Gastrocnemius medialis (tissue), 4 donors: ENCODE measurements at regions not wholly inside any gene's neighbourhood (a gene's known extent, or its start where the extent isn't known, plus 50 kb on each side); places are given as distances from the start of the nearest gene placed in this dataset.

Experiments used
- ATAC-seq, 2 donors: fragments of 150-250 bp; one replicate each; pipeline ENCODE4 v1.9.1; 2016
- DNase-seq, 2 donors: peaks; one replicate each; pipeline ENCODE4 v3.0.0-alpha.2; 2019
- H3K27ac ChIP-seq, 4 donors: fragments of 200-600 bp; sonication (generic); 1 replicate in 1 of 4; 2 replicates in 3 of 4; pipeline ENCODE4 v1.5.1; 2016 to 2018; ENCODE audit warnings: mild to moderate bottlenecking in 2 of 4, moderate library complexity in 1 of 4
- H3K27me3 ChIP-seq, 3 donors: fragments of 200-600 bp; sonication (generic) in 2 of 3; 1 replicate in 1 of 3; 2 replicates in 2 of 3; pipeline versions ENCODE4 v1.5.1 to v1.6.0; 2016 to 2019; ENCODE audit warnings: mild to moderate bottlenecking in 1 of 3, moderate library complexity in 1 of 3
- H3K36me3 ChIP-seq, 2 donors: fragments of 200-600 bp; sonication (generic) in 1 of 2; one replicate each; pipeline ENCODE4 v1.5.1; 2017 to 2018
- H3K4me1 ChIP-seq, 2 donors: fragments of 200-600 bp; sonication (generic) in 1 of 2; one replicate each; pipeline ENCODE4 v1.5.1; 2016 to 2017; ENCODE audit warnings: mild to moderate bottlenecking in 2 of 2
- H3K4me3 ChIP-seq, 4 donors: fragments of 200-600 bp; sonication (generic) in 3 of 4; 1 replicate in 1 of 4; 2 replicates in 3 of 4; pipeline ENCODE4 v1.5.1; 2016 to 2019; ENCODE audit warnings: mild to moderate bottlenecking in 2 of 4
- H3K9me3 ChIP-seq, 3 donors: fragments of 200-600 bp; sonication (generic) in 2 of 3; 1 replicate in 1 of 3; 2 replicates in 2 of 3; pipeline ENCODE4 v1.5.1; 2016 to 2019
- POLR2A ChIP-seq, 2 donors: fragments of 450-650 bp; IDR thresholded peaks; one replicate each; pipeline ENCODE4 v1.6.1; 2017; ENCODE audit warnings: antibody characterized with exemption in 2 of 2, mild to moderate bottlenecking in 2 of 2, moderate library complexity in 2 of 2
- in situ Hi-C, 4 donors: fragments of 200-750 bp; cut with MboI; loops; one replicate each; pipeline versions ENCODE4 v1.15.0 to v1.8.0; 2017; ENCODE audit warnings: low sequenced_read_pairs in 4 of 4
- intact Hi-C: fragments of 100-400 bp; cut with DNase I; formaldehyde crosslinking; loops from one replicate; pipeline ENCODE4 v1.15.1; 2023; ENCODE audit warnings: low total_unique reads
- TF ChIP-seq, protein P1 (sequence below), 5 experiments: fragments of 450-650 bp in 3 of 5; fragments of 200-600 bp in 2 of 5; sonication (generic) in 2 of 5; IDR thresholded peaks in 4 of 5; conservative IDR thresholded peaks in 1 of 5; 1 replicate in 4 of 5; 2 replicates in 1 of 5; pipeline ENCODE4 v1.5.1; 2016 to 2019; ENCODE audit warnings: antibody characterized with exemption in 5 of 5, mild to moderate bottlenecking in 3 of 5, moderate library complexity in 3 of 5

GRCh38 chrX:85591536-85591935 is 212.1 kb upstream of the POF1B start:
- intact Hi-C loops: no loop called here

GRCh38 chrX:85590638-85591037 is 211.2 kb upstream of the POF1B start:
- intact Hi-C loops (no loop called here), in situ Hi-C loops (no loop called here)
- H3K27ac ChIP-seq: no peak overlapping the region
- H3K27me3 ChIP-seq: no peaks in the 10 kb centered on the region
- no peak for TF ChIP-seq POLR2A (IDR thresholded peaks at IDR 0.05)
- TF ChIP-seq, protein P1, sequence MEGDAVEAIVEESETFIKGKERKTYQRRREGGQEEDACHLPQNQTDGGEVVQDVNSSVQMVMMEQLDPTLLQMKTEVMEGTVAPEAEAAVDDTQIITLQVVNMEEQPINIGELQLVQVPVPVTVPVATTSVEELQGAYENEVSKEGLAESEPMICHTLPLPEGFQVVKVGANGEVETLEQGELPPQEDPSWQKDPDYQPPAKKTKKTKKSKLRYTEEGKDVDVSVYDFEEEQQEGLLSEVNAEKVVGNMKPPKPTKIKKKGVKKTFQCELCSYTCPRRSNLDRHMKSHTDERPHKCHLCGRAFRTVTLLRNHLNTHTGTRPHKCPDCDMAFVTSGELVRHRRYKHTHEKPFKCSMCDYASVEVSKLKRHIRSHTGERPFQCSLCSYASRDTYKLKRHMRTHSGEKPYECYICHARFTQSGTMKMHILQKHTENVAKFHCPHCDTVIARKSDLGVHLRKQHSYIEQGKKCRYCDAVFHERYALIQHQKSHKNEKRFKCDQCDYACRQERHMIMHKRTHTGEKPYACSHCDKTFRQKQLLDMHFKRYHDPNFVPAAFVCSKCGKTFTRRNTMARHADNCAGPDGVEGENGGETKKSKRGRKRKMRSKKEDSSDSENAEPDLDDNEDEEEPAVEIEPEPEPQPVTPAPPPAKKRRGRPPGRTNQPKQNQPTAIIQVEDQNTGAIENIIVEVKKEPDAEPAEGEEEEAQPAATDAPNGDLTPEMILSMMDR (IDR thresholded peaks at IDR 0.05 in 4 of 5, conservative IDR thresholded peaks at IDR 0.05 in 1 of 5): no peak
- DNase-seq (no peak), ATAC-seq (no peak)
- H3K4me3 ChIP-seq: no peak overlapping the region
- no peaks in the 10 kb centered on the region for H3K36me3 ChIP-seq
- H3K9me3 ChIP-seq: no peaks in the 10 kb centered on the region
- H3K4me1 ChIP-seq: no peaks in the 10 kb centered on the region

More at GRCh38 chrX:85591536-85591935, 212.1 kb upstream of the POF1B start:
- Histone ChIP-seq H3K9me3 (no peaks in the 10 kb centered on the region), H3K4me3 (no peak overlapping the region), H3K36me3 (no peaks in the 10 kb centered on the region), H3K27me3 (no peaks in the 10 kb centered on the region), H3K27ac (no peak overlapping the region), H3K4me1 (no peaks in the 10 kb centered on the region)
- no peak for TF ChIP-seq POLR2A (IDR thresholded peaks at IDR 0.05)
- TF ChIP-seq, protein P1 (IDR thresholded peaks at IDR 0.05 in 4 of 5, conservative IDR thresholded peaks at IDR 0.05 in 1 of 5): no peak
- in situ Hi-C loops: no loop called here
- no peak for DNase-seq
- ATAC-seq: no peak

- Histone ChIP-seq H3K4me1 (no peaks in the 10 kb centered on the region), H3K9me3 (no peaks in the 10 kb centered on the region), H3K36me3 (no peaks in the 10 kb centered on the region), H3K27me3 (no peaks in the 10 kb centered on the region), H3K27ac (no peak overlapping the region), H3K4me3 (no peak overlapping the region)
- no peak for ATAC-seq
- in situ Hi-C loops (no loop called here), intact Hi-C loops (no loop called here)
- no peak for TF ChIP-seq POLR2A (IDR thresholded peaks at IDR 0.05)
- TF ChIP-seq, protein P1 (IDR thresholded peaks at IDR 0.05 in 4 of 5, conservative IDR thresholded peaks at IDR 0.05 in 1 of 5): no peak
- no peak for DNase-seq
These were observed 194.3 kb upstream of the POF1B start for GRCh38 chrX:85573801-85574200.

- intact Hi-C loops: no loop called here
- TF ChIP-seq, protein P1 (IDR thresholded peaks at IDR 0.05 in 4 of 5, conservative IDR thresholded peaks at IDR 0.05 in 1 of 5): no peak
- TF ChIP-seq POLR2A (IDR thresholded peaks at IDR 0.05): no peak
- no peaks in the 10 kb centered on the region for H3K4me1 ChIP-seq
These were observed 191.0 kb upstream of the POF1B start for GRCh38 chrX:85570496-85570895.

DNA sequence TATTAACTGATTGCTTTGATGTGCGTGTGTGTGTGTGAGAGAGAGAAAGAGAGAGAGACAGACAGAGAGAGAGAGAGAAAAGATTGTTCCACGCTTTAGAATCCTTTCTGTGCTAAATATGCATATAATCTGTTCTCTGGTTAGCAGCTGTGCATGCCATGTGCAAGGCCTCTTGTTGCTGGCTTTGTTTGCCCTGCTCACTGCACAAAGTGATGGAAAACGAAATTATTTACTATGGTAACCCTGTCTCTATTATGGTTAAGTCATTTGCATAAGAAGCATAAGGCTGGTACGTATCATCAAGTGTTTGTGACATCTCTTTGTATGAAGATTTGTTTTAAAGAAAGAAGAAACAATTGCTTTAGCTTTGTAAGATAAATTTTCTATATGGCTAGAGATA is 190.2 kb upstream of the POF1B start:
- no peak for TF ChIP-seq POLR2A (IDR thresholded peaks at IDR 0.05)
- TF ChIP-seq, protein P1 (IDR thresholded peaks at IDR 0.05 in 4 of 5, conservative IDR thresholded peaks at IDR 0.05 in 1 of 5): no peak
- H3K4me3 ChIP-seq: no peak overlapping the region
- no peak overlapping the region for H3K27ac ChIP-seq
- no peak for DNase-seq
- no peaks in the 10 kb centered on the region for H3K4me1 ChIP-seq
- intact Hi-C loops (no loop called here), in situ Hi-C loops (no loop called here)
- no peaks in the 10 kb centered on the region for H3K27me3 ChIP-seq
- no peaks in the 10 kb centered on the region for H3K9me3 ChIP-seq
- no peak for ATAC-seq
- H3K36me3 ChIP-seq: no peaks in the 10 kb centered on the region

More at GRCh38 chrX:85570496-85570895, 191.0 kb upstream of the POF1B start:
- Histone ChIP-seq H3K27me3 (no peaks in the 10 kb centered on the region), H3K9me3 (no peaks in the 10 kb centered on the region), H3K4me3 (no peak overlapping the region), H3K36me3 (no peaks in the 10 kb centered on the region), H3K27ac (no peak overlapping the region)
- no peak for ATAC-seq
- no peak for DNase-seq
- in situ Hi-C loops: no loop called here
